Neural crest cell (in vitro differentiated cells): ENCODE measurements at regions not wholly inside any gene's neighbourhood (a gene's known extent, or its start where the extent isn't known, plus 50 kb on each side); places are given as distances from the start of the nearest gene placed in this dataset.

ENCODE experiments used
- DNase-seq: peaks from one replicate; pipeline ENCODE4 v3.0.0; 2021; ENCODE audit warnings: low read depth, mixed read lengths, low spot score
- H3K27ac Mint-ChIP-seq: one replicate; pipeline ENCODE4 v1.8.0; 2021; ENCODE audit warnings: mild to moderate bottlenecking, mixed read lengths; ENCODE audit not compliant: unreplicated experiment
- H3K27me3 Mint-ChIP-seq: 2 replicates; pipeline ENCODE4 v1.8.0; 2021; ENCODE audit warnings: low read depth, mild to moderate bottlenecking, mixed read lengths
- H3K36me3 Mint-ChIP-seq: 2 replicates; pipeline ENCODE4 v1.8.0; 2021; ENCODE audit warnings: low read depth, mild to moderate bottlenecking, mixed read lengths
- H3K4me1 Mint-ChIP-seq: 2 replicates; pipeline ENCODE4 v1.8.0; 2021; ENCODE audit warnings: mixed read lengths
- H3K4me3 Mint-ChIP-seq: one replicate; pipeline ENCODE4 v1.8.0; 2021; ENCODE audit warnings: mild to moderate bottlenecking, mixed read lengths
- H3K9me3 Mint-ChIP-seq: 2 replicates; pipeline ENCODE4 v1.8.0; 2021; ENCODE audit warnings: mixed read lengths
- TF ChIP-seq, protein P1 (sequence below): fragments of 200-600 bp; sonication (generic); conservative IDR thresholded peaks from 2 replicates; pipeline ENCODE4 v1.5.0; 2021; ENCODE audit warnings: antibody characterized with exemption, mild to moderate bottlenecking

DNA sequence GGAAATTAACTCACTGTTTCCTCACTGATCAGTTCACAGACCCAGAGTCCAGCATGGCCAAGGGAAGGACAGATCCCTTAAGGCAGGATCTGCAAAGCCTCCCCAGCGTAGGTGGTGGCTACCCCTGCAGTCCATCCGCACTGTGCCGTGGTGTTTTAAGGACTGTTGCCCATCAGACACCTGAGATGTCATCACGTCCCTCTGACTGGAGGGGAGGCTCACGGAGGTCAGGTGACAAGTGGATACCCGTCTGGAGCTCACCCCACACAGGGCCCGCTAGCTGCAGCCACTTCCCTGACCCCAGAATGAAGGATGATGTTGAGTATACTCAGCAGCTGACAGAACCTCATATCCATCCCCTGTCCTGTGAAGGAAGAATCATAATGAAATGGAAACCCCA, 161.8 kb upstream of the GGTLC1 start:
- no peak for DNase-seq
- Mint-ChIP-seq H3K9me3 (no peaks in the 10 kb centered on the region), H3K4me1 (no peaks in the 10 kb centered on the region), H3K27ac (no peak overlapping the region), H3K27me3 (peaks cover 3% of the 10 kb centered on the region), H3K4me3 (no peak overlapping the region), H3K36me3 (no peaks in the 10 kb centered on the region)
- TF ChIP-seq, protein P1, sequence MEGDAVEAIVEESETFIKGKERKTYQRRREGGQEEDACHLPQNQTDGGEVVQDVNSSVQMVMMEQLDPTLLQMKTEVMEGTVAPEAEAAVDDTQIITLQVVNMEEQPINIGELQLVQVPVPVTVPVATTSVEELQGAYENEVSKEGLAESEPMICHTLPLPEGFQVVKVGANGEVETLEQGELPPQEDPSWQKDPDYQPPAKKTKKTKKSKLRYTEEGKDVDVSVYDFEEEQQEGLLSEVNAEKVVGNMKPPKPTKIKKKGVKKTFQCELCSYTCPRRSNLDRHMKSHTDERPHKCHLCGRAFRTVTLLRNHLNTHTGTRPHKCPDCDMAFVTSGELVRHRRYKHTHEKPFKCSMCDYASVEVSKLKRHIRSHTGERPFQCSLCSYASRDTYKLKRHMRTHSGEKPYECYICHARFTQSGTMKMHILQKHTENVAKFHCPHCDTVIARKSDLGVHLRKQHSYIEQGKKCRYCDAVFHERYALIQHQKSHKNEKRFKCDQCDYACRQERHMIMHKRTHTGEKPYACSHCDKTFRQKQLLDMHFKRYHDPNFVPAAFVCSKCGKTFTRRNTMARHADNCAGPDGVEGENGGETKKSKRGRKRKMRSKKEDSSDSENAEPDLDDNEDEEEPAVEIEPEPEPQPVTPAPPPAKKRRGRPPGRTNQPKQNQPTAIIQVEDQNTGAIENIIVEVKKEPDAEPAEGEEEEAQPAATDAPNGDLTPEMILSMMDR, result no peak

DNA sequence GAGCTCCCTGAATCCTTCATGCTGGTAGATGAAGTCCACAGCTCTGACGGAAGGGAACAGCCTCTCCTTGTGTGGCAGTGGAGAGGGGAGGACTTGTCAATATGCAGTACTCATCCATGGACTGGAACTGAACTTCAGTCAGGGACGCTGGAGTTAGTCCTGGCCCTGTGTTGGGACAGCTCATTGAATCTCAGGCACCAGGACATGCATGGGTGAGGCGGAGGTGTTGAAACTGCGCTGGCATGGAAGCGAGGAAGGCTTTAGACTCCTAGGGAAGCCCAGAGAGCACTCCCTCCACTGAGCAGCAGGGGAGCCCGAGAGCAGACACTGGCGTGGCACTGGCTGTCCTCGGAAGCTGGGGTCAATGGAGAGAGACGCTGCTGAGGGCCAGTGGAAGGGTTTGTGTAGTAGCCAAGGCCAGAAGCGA, 161.3 kb upstream of the GGTLC1 start:
- DNase-seq, result peak; percentile 56
- H3K36me3 Mint-ChIP-seq, result no peaks in the 10 kb centered on the region
- peaks cover 3% of the 10 kb centered on the region for H3K27me3 Mint-ChIP-seq
- H3K4me1 Mint-ChIP-seq, result no peaks in the 10 kb centered on the region
- no peak overlapping the region for H3K4me3 Mint-ChIP-seq
- H3K9me3 Mint-ChIP-seq, result no peaks in the 10 kb centered on the region
- TF ChIP-seq, protein P1, result peak; percentile 66
- no peak overlapping the region for H3K27ac Mint-ChIP-seq

DNA sequence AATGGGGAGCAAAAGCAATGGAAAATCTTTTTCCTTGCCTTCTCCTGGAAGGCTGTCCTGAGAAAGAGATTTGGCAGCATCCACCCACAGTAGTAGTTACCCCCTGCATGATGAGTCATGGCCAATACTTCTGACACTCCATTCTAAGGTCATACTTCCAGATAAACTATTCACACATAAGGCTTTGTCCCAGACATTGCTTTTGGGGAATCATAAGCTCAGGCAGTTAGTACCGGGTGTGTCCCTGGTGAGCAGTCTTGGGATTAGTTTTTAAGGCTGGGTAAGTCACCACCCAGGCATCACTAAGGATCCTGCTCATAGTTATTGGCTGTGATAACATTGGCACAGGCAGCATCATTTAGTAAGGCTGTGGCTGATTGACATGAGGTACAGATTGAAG, 160.6 kb upstream of the GGTLC1 start:
- TF ChIP-seq, protein P1, result no peak
- Mint-ChIP-seq H3K4me1 (no peaks in the 10 kb centered on the region), H3K9me3 (no peaks in the 10 kb centered on the region), H3K4me3 (no peak overlapping the region), H3K36me3 (no peaks in the 10 kb centered on the region), H3K27me3 (peaks cover under 1% of the 10 kb centered on the region), H3K27ac (no peak overlapping the region)
- no peak for DNase-seq

DNA sequence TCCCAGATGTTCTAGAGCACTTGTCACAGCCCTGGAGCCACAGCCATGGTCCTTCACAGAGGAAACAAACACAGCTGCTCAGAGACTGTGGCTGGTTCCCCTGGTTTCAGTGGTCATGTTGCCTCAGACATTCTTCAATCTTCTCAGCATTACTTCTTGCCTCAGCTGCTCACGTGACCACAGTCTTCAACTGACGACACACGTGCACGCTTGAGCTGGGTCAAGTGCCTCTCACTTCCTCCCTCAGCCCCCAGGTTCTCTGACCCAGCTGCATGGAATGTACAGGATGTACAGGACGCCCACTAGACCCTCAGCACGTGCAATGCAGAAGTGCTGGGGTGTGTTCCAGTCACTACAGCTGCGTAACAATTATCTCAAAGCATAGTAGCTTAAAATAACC, 159.8 kb upstream of the GGTLC1 start:
- Mint-ChIP-seq H3K9me3 (no peaks in the 10 kb centered on the region), H3K36me3 (no peaks in the 10 kb centered on the region), H3K27ac (no peak overlapping the region), H3K4me1 (no peaks in the 10 kb centered on the region), H3K27me3 (no peaks in the 10 kb centered on the region), H3K4me3 (no peak overlapping the region)
- TF ChIP-seq, protein P1, result no peak
- no peak for DNase-seq

DNA sequence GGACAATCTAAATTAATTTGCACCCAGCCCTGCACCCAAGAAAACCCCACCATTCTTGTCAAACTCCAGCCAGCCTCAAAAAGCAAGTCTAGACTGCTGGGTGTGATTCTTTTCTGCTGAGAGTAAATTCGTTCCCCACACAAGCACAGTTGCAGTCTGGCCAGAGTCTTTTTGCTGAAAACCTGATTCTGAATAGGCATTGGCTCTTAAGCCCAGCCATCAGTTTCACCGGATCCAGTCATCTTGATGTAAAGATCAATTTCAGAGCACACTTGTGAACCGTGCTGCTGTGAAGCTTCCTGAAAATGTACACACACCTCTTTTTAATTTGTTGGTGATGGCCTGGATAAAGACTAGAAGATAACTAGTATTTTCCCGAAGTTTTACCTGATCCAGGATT, 159.4 kb upstream of the GGTLC1 start:
- Mint-ChIP-seq H3K4me1 (no peaks in the 10 kb centered on the region), H3K27ac (no peak overlapping the region), H3K36me3 (no peaks in the 10 kb centered on the region), H3K27me3 (no peaks in the 10 kb centered on the region), H3K9me3 (no peaks in the 10 kb centered on the region), H3K4me3 (no peak overlapping the region)
- TF ChIP-seq, protein P1, result no peak
- no peak for DNase-seq

DNA sequence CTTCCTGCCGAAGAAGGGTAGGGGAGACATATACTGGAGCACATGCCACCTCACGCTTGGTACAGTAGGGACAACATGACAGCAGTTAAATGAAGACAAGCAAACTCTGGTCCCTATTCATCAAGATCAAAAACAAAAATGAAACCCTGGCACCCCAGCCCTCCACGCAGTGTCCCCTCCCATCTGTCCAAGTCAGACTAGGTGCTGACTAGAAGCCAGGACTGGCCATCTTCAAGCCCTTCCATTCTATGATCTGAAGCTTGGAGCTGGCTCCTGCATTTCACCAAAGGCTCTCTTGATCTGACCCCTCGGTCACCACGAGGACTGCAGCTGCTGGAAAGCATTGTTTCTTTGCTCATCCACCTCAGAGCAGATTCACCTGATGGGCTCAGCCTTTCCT, 158.9 kb upstream of the GGTLC1 start:
- Mint-ChIP-seq H3K36me3 (no peaks in the 10 kb centered on the region), H3K27me3 (no peaks in the 10 kb centered on the region), H3K4me3 (no peak overlapping the region), H3K4me1 (no peaks in the 10 kb centered on the region), H3K27ac (no peak overlapping the region), H3K9me3 (no peaks in the 10 kb centered on the region)
- TF ChIP-seq, protein P1, result no peak
- no peak for DNase-seq
